Left lung (tissue), 4 donors: ENCODE measurements at regions not wholly inside any gene's neighbourhood (a gene's known extent, or its start where the extent isn't known, plus 50 kb on each side); places are given as distances from the start of the nearest gene placed in this dataset.

Experiments
- ATAC-seq: fragments of 200-7000 bp; cut with Tn5 transposase; one replicate; pipeline ENCODE4 v1.9.1; 2020; ENCODE audit warnings: moderate library complexity
- DNase-seq, 4 donors: peaks; one replicate each; pipeline ENCODE4 v3.0.0-alpha.2; 2013 to 2020
- H3K27ac ChIP-seq, 2 donors: fragments of 200-600 bp; sonication (generic) in 1 of 2; one replicate each; pipeline versions ENCODE4 v1.5.0 to v1.8.0; 2020 to 2021
- H3K27me3 ChIP-seq, 2 donors: fragments of 200-600 bp; sonication (generic) in 1 of 2; one replicate each; pipeline versions ENCODE4 v1.5.0 to v1.8.0; 2020 to 2021
- H3K36me3 ChIP-seq, 2 donors: fragments of 200-600 bp; sonication (generic) in 1 of 2; one replicate each; pipeline versions ENCODE4 v1.5.0 to v1.8.0; 2020 to 2021
- H3K4me1 ChIP-seq, 2 donors: fragments of 200-600 bp; one replicate each; pipeline ENCODE4 v1.8.0; 2021
- H3K4me3 ChIP-seq, 2 donors: fragments of 200-600 bp; sonication (generic) in 1 of 2; one replicate each; pipeline versions ENCODE4 v1.5.0 to v1.8.0; 2020 to 2021; ENCODE audit warnings: mild to moderate bottlenecking in 1 of 2
- H3K9me3 ChIP-seq, 2 donors: fragments of 200-600 bp; sonication (generic) in 1 of 2; one replicate each; pipeline versions ENCODE4 v1.5.0 to v1.8.0; 2020 to 2021
- CTCF ChIP-seq, 2 donors: fragments of 200-600 bp; sonication (generic) in 1 of 2; IDR thresholded peaks; one replicate each; pipeline versions ENCODE4 v1.5.0 to v1.8.0; 2021; ENCODE audit warnings: antibody characterized with exemption in 2 of 2
- intact Hi-C, 2 donors: fragments of 100-400 bp; cut with DNase I; formaldehyde crosslinking; loops; one replicate each; pipeline versions ENCODE4 v1.11.2 to v1.14.2; 2022
- donor health status: DM: no; HTN: yes; CAD: no.
- donor health status: DM: no; HTN: no; CAD: no.

GRCh38 chr10:55002420-55002819, 201.4 kb upstream of the PCDH15 start:
- DNase-seq (no peak), ATAC-seq (no peak)
- no peak overlapping the region for H3K27ac ChIP-seq
- intact Hi-C loops, result no loop called here
- no peaks in the 10 kb centered on the region for H3K4me1 ChIP-seq
- peaks cover 0 to 9% of the 10 kb centered on the region in 2 donors for H3K9me3 ChIP-seq
- TF ChIP-seq CTCF (IDR thresholded peaks at IDR 0.05), result no peak
- no peaks in the 10 kb centered on the region for H3K36me3 ChIP-seq
- no peaks in the 10 kb centered on the region for H3K27me3 ChIP-seq
- no peak overlapping the region for H3K4me3 ChIP-seq

- Histone ChIP-seq H3K27ac (no peak overlapping the region), H3K27me3 (no peaks in the 10 kb centered on the region), H3K9me3 (peaks cover 0 to 9% of the 10 kb centered on the region in 2 donors), H3K36me3 (no peaks in the 10 kb centered on the region), H3K4me3 (no peak overlapping the region), H3K4me1 (no peaks in the 10 kb centered on the region)
- no peak for TF ChIP-seq CTCF (IDR thresholded peaks at IDR 0.05)
- peak in 1 of 4 donors; percentile 5 for DNase-seq
- intact Hi-C loops, result no loop called here
- no peak for ATAC-seq
Observed at GRCh38 chr10:55001422-55001821, 200.4 kb upstream of the PCDH15 start.

- ATAC-seq (no peak), DNase-seq (no peak)
- Histone ChIP-seq H3K36me3 (no peaks in the 10 kb centered on the region), H3K4me3 (no peak overlapping the region), H3K4me1 (no peaks in the 10 kb centered on the region), H3K9me3 (peaks cover 0 to 8% of the 10 kb centered on the region in 2 donors), H3K27me3 (no peaks in the 10 kb centered on the region), H3K27ac (no peak overlapping the region)
- intact Hi-C loops, result no loop called here
- TF ChIP-seq CTCF (IDR thresholded peaks at IDR 0.05), result no peak
Observed at GRCh38 chr10:54993148-54993547, 192.1 kb upstream of the PCDH15 start.

- H3K27me3 ChIP-seq, result no peaks in the 10 kb centered on the region
- no peaks in the 10 kb centered on the region for H3K36me3 ChIP-seq
- no peaks in the 10 kb centered on the region for H3K4me1 ChIP-seq
- TF ChIP-seq CTCF (IDR thresholded peaks at IDR 0.05), result peak in 1 of 2 donors; percentile 27
- peak in 1 of 4 donors; percentile 6 for DNase-seq
- peaks cover 0 to 8% of the 10 kb centered on the region in 2 donors for H3K9me3 ChIP-seq
- H3K4me3 ChIP-seq, result no peak overlapping the region
- no peak overlapping the region for H3K27ac ChIP-seq
- intact Hi-C loops, result no loop called here
- peak; percentile 30 for ATAC-seq
Observed at GRCh38 chr10:54985732-54986131, 184.7 kb upstream of the PCDH15 start.

GRCh38 chr10:54983255-54983654, 182.2 kb upstream of the PCDH15 start:
- Histone ChIP-seq H3K4me1 (no peaks in the 10 kb centered on the region), H3K27me3 (no peaks in the 10 kb centered on the region), H3K4me3 (no peak overlapping the region), H3K9me3 (no peaks in the 10 kb centered on the region), H3K27ac (no peak overlapping the region), H3K36me3 (no peaks in the 10 kb centered on the region)
- TF ChIP-seq CTCF (IDR thresholded peaks at IDR 0.05), result no peak
- no peak for ATAC-seq
- DNase-seq, result no peak
- intact Hi-C loops, result no loop called here
